Neural cell (in vitro differentiated cells): ENCODE measurements at regions not wholly inside any gene's neighbourhood (a gene's known extent, or its start where the extent isn't known, plus 50 kb on each side); places are given as distances from the start of the nearest gene placed in this dataset.

ENCODE experiments used
- H2AFZ ChIP-seq: fragments of 200-600, 300-800 bp; sonication (generic), shearing (Covaris generic); 2 replicates; pipeline ENCODE4 v1.6.0; 2014; ENCODE audit warnings: low read depth, mild to moderate bottlenecking, antibody characterized with exemption, low read length, moderate library complexity
- H3F3A ChIP-seq: fragments of 200-600 bp; shearing (Covaris generic); 2 replicates; pipeline ENCODE4 v1.6.1; 2016; ENCODE audit warnings: mild to moderate bottlenecking, moderate library complexity, mixed read lengths, antibody characterized with exemption, low read length; ENCODE audit not compliant: insufficient read depth, poor library complexity, severe bottlenecking
- H3K27ac ChIP-seq: fragments of 200-600, 300-800 bp; sonication (generic), shearing (Covaris generic); 2 replicates; pipeline ENCODE4 v1.5.1; 2014; ENCODE audit warnings: mild to moderate bottlenecking, low read length, moderate library complexity
- H3K27me3 ChIP-seq: fragments of 300-800, 200-600 bp; sonication (generic), shearing (Covaris generic); 2 replicates; pipeline ENCODE4 v1.6.0; 2014; ENCODE audit warnings: mild to moderate bottlenecking, low read depth, low read length, moderate library complexity; ENCODE audit not compliant: insufficient read depth
- H3K36me3 ChIP-seq: fragments of 300-800, 200-600 bp; sonication (generic), shearing (Covaris generic); 2 replicates; pipeline ENCODE4 v1.5.1; 2014; ENCODE audit warnings: mild to moderate bottlenecking, antibody characterized with exemption, low read length, moderate library complexity; ENCODE audit not compliant: insufficient read depth
- H3K4me2 ChIP-seq: fragments of 300-800, 200-600 bp; sonication (generic), shearing (Covaris generic); 2 replicates; pipeline ENCODE4 v1.6.0; 2014; ENCODE audit warnings: mild to moderate bottlenecking, low read length
- H3K4me3 ChIP-seq: fragments of 300-800, 200-600 bp; sonication (generic), shearing (Covaris generic); 2 replicates; pipeline ENCODE4 v1.5.1; 2014; ENCODE audit warnings: mild to moderate bottlenecking, low read length, moderate library complexity
- H3K79me2 ChIP-seq: fragments of 200-600 bp; shearing (Covaris generic); replicated peaks from 2 replicates; pipeline ENCODE4 v1.6.0; 2014; ENCODE audit warnings: mild to moderate bottlenecking, low read length, moderate library complexity; ENCODE audit not compliant: insufficient read depth
- H3K9ac ChIP-seq: fragments of 300-800, 200-600 bp; sonication (generic), shearing (Covaris generic); 2 replicates; pipeline ENCODE4 v1.6.1; 2016; ENCODE audit warnings: mild to moderate bottlenecking, low read length, mixed read lengths
- H3K9me2 ChIP-seq: fragments of 200-600 bp; shearing (Covaris generic); 2 replicates; pipeline ENCODE4 v1.6.1; 2016; ENCODE audit warnings: mild to moderate bottlenecking, low read length, mixed read lengths; ENCODE audit not compliant: insufficient read depth
- H3K9me3 ChIP-seq: fragments of 200-600, 300-800 bp; sonication (generic), shearing (Covaris generic); 2 replicates; pipeline ENCODE4 v1.6.1; 2016; ENCODE audit warnings: mild to moderate bottlenecking, mixed run types, low read length, moderate library complexity, mixed read lengths
- H4K20me1 ChIP-seq: fragments of 200-600 bp; shearing (Covaris generic); 2 replicates; pipeline ENCODE4 v1.6.1; 2016; ENCODE audit warnings: mild to moderate bottlenecking, mixed run types; ENCODE audit not compliant: insufficient read depth
- CTCF ChIP-seq: fragments of 450-650 bp; IDR thresholded peaks from 2 replicates; pipeline ENCODE4 v1.5.1; 2014; ENCODE audit warnings: antibody characterized with exemption, mild to moderate bottlenecking, moderate library complexity; ENCODE audit not compliant: poor library complexity, severe bottlenecking
- EP300 ChIP-seq: fragments of 450-650 bp; conservative IDR thresholded peaks from 2 replicates; pipeline ENCODE4 v1.6.1; 2014; ENCODE audit warnings: antibody characterized with exemption, mild to moderate bottlenecking, moderate library complexity; ENCODE audit not compliant: poor library complexity, severe bottlenecking
- EZH2 ChIP-seq: fragments of 200-600, 300-800 bp; shearing (Covaris generic), sonication (generic); IDR thresholded peaks from 2 replicates; pipeline ENCODE4 v1.6.1; 2014; ENCODE audit warnings: antibody characterized with exemption, low read length, borderline replicate concordance, mild to moderate bottlenecking; ENCODE audit not compliant: insufficient read depth, poor library complexity, severe bottlenecking
- MXI1 ChIP-seq: fragments of 450-650 bp; conservative IDR thresholded peaks from 2 replicates; pipeline ENCODE4 v1.6.1; 2014; ENCODE audit warnings: antibody characterized with exemption, mild to moderate bottlenecking; ENCODE audit not compliant: poor library complexity, severe bottlenecking
- POLR2AphosphoS5 ChIP-seq: IDR thresholded peaks from 2 replicates; pipeline ENCODE4 v1.6.1; 2012
- RAD21 ChIP-seq: fragments of 450-650 bp; conservative IDR thresholded peaks from 2 replicates; pipeline ENCODE4 v1.6.1; 2014; ENCODE audit warnings: antibody characterized with exemption, mild to moderate bottlenecking, moderate library complexity
- REST ChIP-seq: IDR thresholded peaks from 2 replicates; pipeline ENCODE4 v1.6.1; 2012; ENCODE audit warnings: borderline replicate concordance
- SMC3 ChIP-seq: fragments of 450-650 bp; conservative IDR thresholded peaks from 2 replicates; pipeline ENCODE4 v1.6.1; 2014; ENCODE audit warnings: antibody characterized with exemption, mild to moderate bottlenecking, moderate library complexity; ENCODE audit not compliant: poor library complexity
- TAF1 ChIP-seq: IDR thresholded peaks from 2 replicates; pipeline ENCODE4 v1.6.1; 2012; ENCODE audit warnings: low read depth

GRCh38 chr22:44585559-44586350, 87.7 kb upstream of the RTL6 start:
- no peaks in the 10 kb centered on the region for H3K27me3 ChIP-seq
- H3K27ac ChIP-seq: no peak overlapping the region
- no peak overlapping the region for H3K4me3 ChIP-seq
- no peaks in the 10 kb centered on the region for H4K20me1 ChIP-seq
- TF ChIP-seq RAD21 (no peak), MXI1 (no peak), EP300 (no peak), TAF1 (no peak), CTCF (no peak), SMC3 (no peak), POLR2AphosphoS5 (no peak), REST (no peak), EZH2 (no peak)
- no peaks in the 10 kb centered on the region for H3K36me3 ChIP-seq
- no peaks in the 10 kb centered on the region for H3F3A ChIP-seq
- H3K9me3 ChIP-seq: no peaks in the 10 kb centered on the region
- no peaks in the 10 kb centered on the region for H3K9me2 ChIP-seq
- no peaks in the 10 kb centered on the region for H3K79me2 ChIP-seq
- no peak overlapping the region for H3K9ac ChIP-seq
- no peak overlapping the region for H3K4me2 ChIP-seq
- H2AFZ ChIP-seq: no peak overlapping the region

DNA sequence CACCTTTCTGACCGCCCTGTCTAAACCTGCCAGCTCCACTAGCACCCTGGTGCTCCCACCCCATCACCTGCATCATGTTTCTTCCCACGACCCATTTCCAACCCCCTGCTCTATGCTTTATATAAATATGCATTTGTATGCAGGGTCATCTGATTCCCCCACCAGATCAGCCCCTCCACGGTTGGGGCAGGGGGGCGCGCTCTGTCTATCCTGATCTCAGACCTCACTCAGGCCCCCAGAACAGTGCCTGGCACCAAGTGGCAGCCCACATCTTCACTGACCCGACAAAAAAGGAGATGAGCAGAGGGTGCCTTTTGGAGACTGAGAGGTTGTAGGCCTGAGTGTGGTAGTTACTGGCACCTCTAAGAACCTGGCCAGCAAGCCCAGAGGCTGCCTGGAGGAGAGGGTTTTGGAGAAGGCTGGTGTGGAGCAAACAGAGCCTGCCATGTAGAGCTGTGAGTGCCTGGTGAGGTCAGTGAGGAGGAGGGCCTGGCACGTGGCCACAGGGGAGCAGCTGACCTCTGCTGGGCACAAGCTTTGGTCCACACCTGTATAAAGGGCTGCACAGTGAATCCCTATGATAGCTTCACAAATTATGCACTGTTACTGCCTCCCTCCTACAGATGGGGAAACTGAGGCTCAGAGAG, 86.3 kb upstream of the RTL6 start:
- Histone ChIP-seq H3K27ac (no peak overlapping the region), H3K9me3 (no peaks in the 10 kb centered on the region), H3K79me2 (no peaks in the 10 kb centered on the region), H3K27me3 (no peaks in the 10 kb centered on the region), H3F3A (no peaks in the 10 kb centered on the region), H3K4me2 (no peak overlapping the region), H4K20me1 (no peaks in the 10 kb centered on the region), H3K36me3 (no peaks in the 10 kb centered on the region), H3K9me2 (no peaks in the 10 kb centered on the region), H2AFZ (no peak overlapping the region), H3K4me3 (no peak overlapping the region), H3K9ac (no peak overlapping the region)
- no peak for TF ChIP-seq SMC3
